Kasumi-1 (cell line): ENCODE measurements at regions not wholly inside any gene's neighbourhood (a gene's known extent, or its start where the extent isn't known, plus 50 kb on each side); places are given as distances from the start of the nearest gene placed in this dataset.

ENCODE experiments used
- DNase-seq, 2 experiments: peaks; one replicate each; lab custom pipeline; 2025; lab: John Stamatoyannopoulos, UW

- no peak for DNase-seq
Observed at GRCh38 chr5:167485061-167485774, 806.2 kb upstream of the WWC1 start.

DNA sequence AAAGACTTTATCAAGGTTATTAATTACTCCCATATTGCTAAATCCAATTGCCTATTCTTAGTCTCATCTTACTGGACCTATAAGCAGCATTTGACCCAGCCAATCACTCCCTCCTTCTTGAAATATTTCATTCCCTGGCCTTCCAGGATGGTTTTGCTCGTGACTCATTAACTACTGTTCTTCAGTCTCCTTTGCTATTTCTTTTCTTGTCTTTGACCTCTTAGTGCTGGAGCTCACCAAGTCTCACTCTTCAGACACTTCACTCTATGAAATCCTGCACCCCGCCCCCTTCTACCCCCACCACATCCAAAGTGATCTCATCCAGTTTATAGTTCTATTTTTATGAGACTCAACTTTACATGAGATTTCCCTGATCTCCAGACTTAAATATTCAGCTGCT is 803.1 kb upstream of the WWC1 start:
- no peak for DNase-seq

DNA sequence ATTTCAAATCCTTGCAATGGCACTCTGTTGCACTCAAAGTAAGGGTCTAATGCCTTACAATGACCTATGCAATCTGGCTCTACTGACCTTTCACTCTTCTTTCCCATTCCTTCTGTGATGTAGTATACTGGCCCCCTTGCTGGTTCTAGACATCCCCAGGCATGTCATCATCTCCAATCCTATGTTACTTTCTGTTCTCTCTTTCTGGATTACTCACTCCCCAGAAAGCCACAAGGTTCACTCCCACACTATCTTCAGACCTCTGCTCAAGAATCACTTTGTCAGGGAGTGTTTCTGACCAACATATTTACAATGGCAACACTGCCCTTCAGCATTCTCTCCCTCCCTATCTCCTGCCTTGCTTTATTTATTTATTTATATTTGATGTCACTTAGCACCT is 802.2 kb upstream of the WWC1 start:
- DNase-seq, result no peak

DNA sequence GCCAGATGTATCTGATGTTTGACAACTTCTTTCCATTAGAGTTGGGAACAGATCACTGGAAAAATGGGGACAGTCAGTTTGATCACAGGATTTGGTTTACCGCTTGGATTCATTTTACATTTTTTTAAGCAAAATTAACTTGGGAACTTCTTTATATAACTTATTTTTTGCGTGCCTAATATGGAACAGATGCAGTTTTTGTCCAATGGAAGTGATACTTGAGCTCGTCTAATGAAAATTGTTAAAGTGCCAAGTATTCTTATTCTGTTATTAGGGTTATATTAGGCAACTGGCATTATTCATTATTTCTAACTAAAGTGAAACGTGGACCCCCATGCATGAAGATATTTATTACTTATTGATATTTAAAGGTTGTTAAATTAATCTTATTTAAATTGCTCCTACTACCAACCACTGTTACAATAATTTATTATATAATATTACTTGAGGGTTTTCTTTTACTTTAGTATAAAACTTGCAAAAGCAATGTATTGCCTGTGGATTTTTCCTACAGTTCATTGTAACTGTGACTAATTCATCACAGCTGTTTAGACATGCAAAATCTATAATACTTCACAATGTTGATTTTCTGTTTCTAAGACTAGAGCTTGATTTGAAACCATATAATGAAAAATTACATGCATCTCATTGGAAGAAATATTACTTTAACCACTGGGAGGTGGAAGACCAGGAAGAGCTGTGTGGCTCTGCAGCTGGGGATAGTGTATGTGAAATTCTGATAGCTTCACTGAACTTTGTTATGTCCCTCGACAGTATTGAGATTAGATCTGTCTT is 787.3 kb upstream of the WWC1 start:
- DNase-seq, result no peak

GRCh38 chr5:167507463-167508233 is 783.8 kb upstream of the WWC1 start:
- no peak for DNase-seq

DNA sequence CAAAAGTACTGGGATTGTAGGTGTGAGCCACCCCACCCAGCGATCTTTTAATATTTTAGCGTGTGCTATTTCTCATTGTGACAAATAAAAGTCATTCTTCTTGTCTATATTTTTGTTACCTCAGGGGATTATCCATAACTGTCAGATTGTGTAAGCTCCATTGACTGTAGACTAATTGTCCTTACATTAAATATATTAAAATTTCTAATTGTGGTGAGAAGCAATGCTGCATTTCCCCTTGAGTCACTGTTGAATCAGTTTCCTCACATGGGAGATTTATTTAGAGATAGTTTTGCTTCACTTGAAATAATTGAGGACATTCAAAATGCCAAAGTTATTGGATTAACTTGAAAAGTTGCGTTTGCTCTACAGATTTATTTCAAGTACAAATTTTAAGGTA is 782.4 kb upstream of the WWC1 start:
- DNase-seq, result no peak

DNA sequence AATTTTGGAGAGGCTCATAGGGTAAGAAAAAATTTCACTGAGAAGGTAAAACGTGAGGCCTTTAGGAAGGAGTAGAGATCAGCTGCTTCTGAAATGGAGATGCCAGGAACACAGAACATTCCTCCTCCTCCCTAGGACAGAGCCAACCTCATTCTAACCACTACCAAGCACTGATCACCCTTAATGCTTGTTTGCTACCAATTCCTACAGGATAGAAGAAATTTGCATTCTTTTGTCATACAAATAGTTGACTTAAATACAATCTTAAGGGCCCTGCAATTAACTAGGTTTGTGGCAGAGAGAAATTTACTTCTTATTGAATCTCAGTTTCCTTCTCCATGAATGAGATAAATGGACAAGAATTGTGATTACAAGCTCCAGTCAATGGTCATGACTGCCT is 780.2 kb upstream of the WWC1 start:
- DNase-seq, result no peak

GRCh38 chr5:167512111-167512510 is 779.3 kb upstream of the WWC1 start:
- DNase-seq, result no peak

DNA sequence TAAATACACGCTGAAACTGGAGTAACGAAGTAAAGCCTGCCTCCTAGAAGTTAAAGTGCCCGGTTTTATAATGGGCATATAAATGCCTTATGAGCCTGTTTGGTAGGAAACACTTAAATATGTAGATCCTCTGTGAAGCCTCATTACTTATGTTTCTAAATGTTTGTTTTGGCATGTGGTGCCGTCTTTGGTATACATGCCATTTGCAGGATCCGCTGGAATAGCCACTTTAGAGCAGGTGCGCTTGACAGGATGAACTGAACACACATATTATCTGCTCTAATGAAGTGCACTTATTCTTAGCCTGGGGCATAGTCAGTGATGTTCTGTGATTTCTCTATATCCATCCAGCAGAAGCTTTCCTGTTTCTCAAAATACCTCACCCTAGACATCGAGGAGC is 778.1 kb upstream of the WWC1 start:
- DNase-seq, result no peak

DNA sequence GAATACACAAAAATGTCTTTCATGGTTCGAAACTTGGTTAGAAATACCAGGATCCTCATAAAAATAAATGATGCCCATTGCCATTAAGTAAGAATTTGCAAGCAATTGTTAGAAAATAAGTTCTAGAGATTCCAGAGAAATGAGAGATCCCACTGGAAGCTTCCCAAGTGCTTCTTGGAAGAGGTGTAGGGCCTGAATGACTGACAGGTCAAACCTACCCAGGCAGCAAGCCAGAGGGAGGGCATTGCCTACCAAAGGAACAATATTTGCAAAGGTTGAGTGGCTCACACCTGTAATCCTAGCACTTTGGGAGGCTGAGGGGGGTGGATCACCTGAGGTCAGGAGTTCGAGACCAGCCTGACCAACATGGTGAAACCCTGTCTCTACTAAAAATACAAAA is 777.0 kb upstream of the WWC1 start:
- no peak for DNase-seq

DNA sequence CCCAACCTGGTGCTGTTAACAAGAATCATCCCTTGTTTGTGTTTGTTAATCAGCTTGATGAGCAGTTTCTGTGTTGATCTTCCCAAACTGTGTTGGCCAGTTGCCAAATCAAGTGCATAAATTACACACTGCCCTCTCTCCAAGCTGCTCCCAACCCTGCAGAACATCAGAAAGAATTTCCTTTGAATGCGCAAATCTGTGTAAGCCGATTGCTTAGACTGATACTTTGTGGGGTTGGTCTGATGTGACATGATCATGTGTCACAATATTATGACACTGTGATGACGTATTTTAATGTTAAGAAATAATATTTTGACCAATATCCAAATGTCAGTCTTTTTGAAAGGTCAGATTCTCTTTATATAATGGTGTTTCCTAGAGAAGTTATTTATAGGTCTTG is 766.4 kb upstream of the WWC1 start:
- no peak for DNase-seq

GRCh38 chr5:167528651-167529050 is 762.8 kb upstream of the WWC1 start:
- no peak for DNase-seq

- DNase-seq, result no peak
Observed at GRCh38 chr5:167530548-167530947, 760.9 kb upstream of the WWC1 start.

- DNase-seq, result no peak
Observed at GRCh38 chr5:167533814-167534795, 757.3 kb upstream of the WWC1 start.

- no peak for DNase-seq
Observed at GRCh38 chr5:167539747-167540146, 751.7 kb upstream of the WWC1 start.

DNA sequence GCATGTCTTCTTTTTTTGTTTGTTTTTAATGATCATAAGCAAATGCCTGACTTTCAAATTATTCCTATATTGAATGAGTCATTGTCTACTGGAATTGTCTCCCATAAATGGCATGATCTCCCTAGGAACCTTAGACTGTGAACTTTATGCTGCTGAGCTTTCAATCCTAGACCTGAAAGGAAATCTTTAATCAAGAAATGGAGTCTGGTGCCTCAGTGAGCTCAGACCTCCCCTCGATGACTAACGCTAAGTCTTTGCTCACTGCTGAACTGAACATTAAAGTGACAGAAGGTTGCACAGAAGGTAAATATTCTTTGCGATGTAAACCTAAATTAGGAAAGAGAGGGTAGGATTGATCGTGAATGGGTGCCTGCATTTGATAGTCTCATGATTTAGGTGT is 745.2 kb upstream of the WWC1 start:
- DNase-seq, result no peak

- DNase-seq, result no peak
Observed at GRCh38 chr5:167552356-167552755, 739.1 kb upstream of the WWC1 start.

GRCh38 chr5:167553511-167553910 is 737.9 kb upstream of the WWC1 start:
- no peak for DNase-seq

GRCh38 chr5:167554564-167555290 is 736.7 kb upstream of the WWC1 start:
- DNase-seq, result no peak

GRCh38 chr5:167555565-167556166 is 735.8 kb upstream of the WWC1 start:
- DNase-seq, result no peak

- DNase-seq, result no peak
Observed at GRCh38 chr5:167557359-167557758, 734.1 kb upstream of the WWC1 start.
